Femur (tissue), 1 donor: ENCODE measurements at regions not wholly inside any gene's neighbourhood (a gene's known extent, or its start where the extent isn't known, plus 50 kb on each side); places are given as distances from the start of the nearest gene placed in this dataset.
"Not testable (repeated sequence)": the region's sequence is repeated elsewhere in the genome, so short reads cannot be mapped to it uniquely, and the experiment has no call there.

Source experiments
- DNase-seq: peaks from one replicate; pipeline ENCODE4 v3.0.0-alpha.2; 2017

GRCh38 chr6:54440549-54440948, 132.3 kb downstream of the TINAG start:
- no peak for DNase-seq

GRCh38 chr6:54441020-54441419, 132.8 kb downstream of the TINAG start:
- no peak for DNase-seq

- no peak for DNase-seq
Measured at GRCh38 chr6:54441687-54442248, 133.5 kb downstream of the TINAG start.

GRCh38 chr6:54445207-54445606, 137.0 kb downstream of the TINAG start:
- no peak for DNase-seq

- DNase-seq: no peak
Measured at GRCh38 chr6:54448617-54449016, 140.4 kb downstream of the TINAG start.

- DNase-seq: no peak
Measured at GRCh38 chr6:54451516-54451915, 143.3 kb downstream of the TINAG start.

- no peak for DNase-seq
Measured at GRCh38 chr6:54463354-54464024, 155.2 kb downstream of the TINAG start.

GRCh38 chr6:54465649-54466300, 157.5 kb downstream of the TINAG start:
- DNase-seq: no peak

GRCh38 chr6:54467384-54467783, 159.1 kb downstream of the TINAG start:
- DNase-seq: no peak

- no peak for DNase-seq
Measured at GRCh38 chr6:54473328-54473727, 165.1 kb downstream of the TINAG start.

GRCh38 chr6:54474898-54475297, 166.7 kb downstream of the TINAG start:
- no peak for DNase-seq

GRCh38 chr6:54481091-54481490, 172.8 kb downstream of the TINAG start:
- no peak for DNase-seq

GRCh38 chr6:54491431-54491830, 183.2 kb downstream of the TINAG start:
- no peak for DNase-seq

- DNase-seq: no peak
Measured at GRCh38 chr6:54493138-54493537, 184.9 kb downstream of the TINAG start.

GRCh38 chr6:54503144-54503543, 194.9 kb downstream of the TINAG start:
- DNase-seq: no peak

- no peak for DNase-seq
Measured at GRCh38 chr6:54515013-54515412, 206.8 kb downstream of the TINAG start.

GRCh38 chr6:54515713-54516112, 207.5 kb downstream of the TINAG start:
- no peak for DNase-seq

GRCh38 chr6:54516321-54516720, 208.1 kb downstream of the TINAG start:
- no peak for DNase-seq

GRCh38 chr6:54519161-54519560, 210.9 kb downstream of the TINAG start:
- no peak for DNase-seq

- no peak for DNase-seq
Measured at GRCh38 chr6:54525731-54526130, 217.5 kb downstream of the TINAG start.

GRCh38 chr6:54533567-54533966, 225.3 kb downstream of the TINAG start:
- no peak for DNase-seq

- no peak for DNase-seq
Measured at GRCh38 chr6:54535568-54535967, 227.3 kb downstream of the TINAG start.

- DNase-seq: no peak
Measured at GRCh38 chr6:54541541-54541940, 233.3 kb downstream of the TINAG start.

- no peak for DNase-seq
Measured at GRCh38 chr6:54559136-54559535, 250.9 kb downstream of the TINAG start.

- not testable (repeated sequence) for DNase-seq
Measured at GRCh38 chr6:54564188-54564587, 255.9 kb downstream of the TINAG start.
